Activated T-helper 1 cell treated with anti-CD3 and anti-CD28 coated beads, Interleukin-2, amount 50 U/mL, for 16 hours (primary cell): ENCODE measurements at regions not wholly inside any gene's neighbourhood (a gene's known extent, or its start where the extent isn't known, plus 50 kb on each side); places are given as distances from the start of the nearest gene placed in this dataset.
"Not testable (repeated sequence)": the region's sequence is repeated elsewhere in the genome, so short reads cannot be mapped to it uniquely, and the experiment has no call there.

Experiments
- DNase-seq, 2 donors: peaks; one replicate each; pipeline ENCODE4 v3.0.0-alpha.2; 2020; ENCODE audit warnings: low read depth in 1 of 2, low spot score in 1 of 2

DNA sequence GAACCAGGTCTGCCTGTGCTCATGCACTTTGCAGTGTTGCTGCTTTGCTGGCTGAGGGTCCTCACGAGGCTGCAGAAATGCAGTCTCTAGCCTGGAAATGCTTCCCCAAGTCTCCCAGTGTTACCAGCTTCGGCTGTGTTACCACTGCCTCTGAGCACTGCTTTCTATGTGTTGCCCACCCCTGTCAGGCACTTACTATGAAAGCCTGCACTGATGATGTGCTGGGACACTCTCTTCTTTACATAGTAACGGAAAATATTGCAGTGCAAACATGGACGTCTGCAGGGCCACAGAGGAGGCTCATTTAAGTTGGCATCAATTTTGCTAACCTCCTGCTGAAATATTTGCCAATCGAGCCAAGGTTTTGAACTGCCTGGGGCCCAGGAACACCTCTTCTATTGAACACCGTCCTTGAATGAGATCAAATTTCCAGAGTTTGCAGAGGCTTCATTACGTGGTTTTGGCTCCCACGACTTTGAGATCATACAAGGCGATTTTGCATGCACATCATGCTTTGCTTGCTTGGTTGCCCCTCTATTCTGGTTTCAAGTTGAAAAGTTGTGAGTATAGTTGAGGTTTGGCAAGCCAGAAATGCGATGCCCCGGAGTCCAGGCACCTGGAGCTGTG is 404.7 kb upstream of the PODXL start:
- DNase-seq, result no peak

DNA sequence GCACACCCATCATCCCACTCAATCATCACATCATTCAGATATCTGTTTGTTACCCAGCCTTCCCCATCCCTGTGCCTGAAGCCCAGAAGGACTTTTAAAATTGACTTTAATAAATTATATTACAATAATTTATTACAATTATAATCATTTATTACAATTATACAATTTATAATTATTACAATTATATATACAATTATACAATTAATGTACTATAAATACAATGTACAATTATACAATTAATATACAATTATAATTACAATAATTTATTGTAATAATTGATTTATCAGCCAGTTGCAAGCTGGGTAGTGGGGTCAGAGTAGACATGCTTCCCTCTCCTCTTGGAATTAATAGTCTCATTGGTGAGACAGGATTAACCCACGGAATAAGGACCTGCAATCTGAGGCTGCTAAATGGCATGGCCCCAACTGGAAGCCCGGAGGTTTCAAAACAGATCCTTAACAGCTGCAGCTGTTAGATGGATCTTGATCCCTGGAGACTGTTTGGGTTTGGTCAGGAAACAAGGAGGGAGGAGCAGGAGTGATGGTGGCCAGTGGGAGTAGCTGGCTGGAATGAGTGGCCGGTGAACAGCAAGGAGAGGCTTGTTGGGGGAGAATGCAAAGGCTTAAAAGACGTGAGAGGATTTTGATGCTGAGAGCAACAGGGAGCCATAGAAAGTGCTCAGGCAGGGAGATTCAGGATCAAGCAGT is 402.8 kb upstream of the PODXL start:
- no peak for DNase-seq

GRCh38 chr7:131957338-131958020 is 401.1 kb upstream of the PODXL start:
- DNase-seq, result no peak

GRCh38 chr7:131956864-131957263 is 400.4 kb upstream of the PODXL start:
- DNase-seq, result no peak

GRCh38 chr7:131955679-131956078 is 399.3 kb upstream of the PODXL start:
- DNase-seq, result no peak

GRCh38 chr7:131953184-131953583 is 396.8 kb upstream of the PODXL start:
- no peak for DNase-seq

DNA sequence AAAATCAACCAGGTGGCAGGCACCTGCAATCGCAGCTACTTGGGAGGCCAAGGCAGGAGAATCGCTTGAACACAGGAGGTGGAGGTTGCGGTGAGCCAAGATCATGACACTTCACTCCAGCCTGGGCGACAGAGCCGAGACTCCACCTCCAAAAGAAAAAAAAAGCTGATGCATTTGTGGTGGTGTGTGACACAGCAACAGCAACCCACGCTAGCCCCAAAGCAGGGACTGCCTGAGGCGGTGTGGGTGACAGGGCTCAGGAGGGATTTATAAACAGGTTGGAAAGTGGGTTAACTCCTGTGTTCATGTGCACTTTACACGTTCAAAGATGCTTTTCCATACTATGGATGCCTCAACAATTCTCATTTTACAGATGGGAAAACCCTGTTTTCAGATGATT is 395.9 kb upstream of the PODXL start:
- no peak for DNase-seq

- DNase-seq, result no peak
These were observed 394.3 kb upstream of the PODXL start for GRCh38 chr7:131950758-131951157.

GRCh38 chr7:131949659-131950058 is 393.2 kb upstream of the PODXL start:
- DNase-seq, result no peak

DNA sequence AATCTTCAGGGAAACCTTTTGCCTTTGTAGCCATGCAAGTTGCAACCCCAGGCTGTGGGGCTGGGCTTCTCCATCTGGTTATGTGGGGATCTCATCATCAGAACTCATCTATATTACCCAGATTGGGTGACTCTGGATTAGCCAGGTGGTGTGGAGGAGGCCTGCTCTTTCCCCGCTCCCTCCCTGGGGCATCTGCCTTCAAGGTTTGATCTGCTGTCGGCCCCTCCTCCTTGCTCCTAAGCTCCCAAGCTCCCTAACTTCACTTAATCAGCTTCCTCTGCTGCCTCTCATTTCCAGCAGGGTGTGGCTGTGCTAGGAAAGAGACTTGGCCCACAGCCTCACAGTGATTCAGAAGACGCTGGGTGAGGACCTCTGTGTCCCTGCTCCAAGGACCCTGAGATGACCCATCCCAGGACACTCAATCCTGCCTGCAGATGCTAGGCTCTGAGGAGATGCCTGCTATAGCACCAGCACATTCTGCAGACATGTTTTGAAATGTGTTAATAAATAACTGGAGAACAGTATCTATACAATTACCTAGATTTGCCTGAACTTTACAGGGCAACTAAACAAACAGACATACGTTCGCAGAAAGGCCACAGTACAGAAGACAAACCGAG is 392.1 kb upstream of the PODXL start:
- DNase-seq, result no peak

DNA sequence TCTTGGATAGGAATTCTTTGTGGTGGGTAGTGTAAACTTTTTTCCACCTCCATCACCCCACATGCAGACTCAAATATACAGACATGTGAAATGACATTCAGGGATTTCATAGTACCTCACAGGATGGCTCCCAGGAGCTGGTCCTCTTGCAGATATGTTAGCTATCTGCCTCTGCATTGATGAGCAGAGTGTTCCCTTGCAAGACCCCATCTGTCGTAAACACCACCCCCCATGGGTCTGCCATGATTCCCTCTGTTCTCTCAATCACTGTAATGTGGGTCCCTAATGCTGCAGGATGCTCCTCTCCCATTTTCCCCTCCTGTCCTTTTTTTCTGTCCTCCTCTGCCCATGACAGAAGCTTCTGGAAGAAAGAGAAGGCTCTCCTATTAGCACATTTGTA is 391.2 kb upstream of the PODXL start:
- DNase-seq, result no peak

GRCh38 chr7:131945957-131946544 is 389.6 kb upstream of the PODXL start:
- DNase-seq, result no peak

GRCh38 chr7:131945313-131945911 is 389.0 kb upstream of the PODXL start:
- no peak for DNase-seq

- no peak for DNase-seq
These were observed 388.2 kb upstream of the PODXL start for GRCh38 chr7:131944556-131945069.

- DNase-seq, result no peak
These were observed 387.2 kb upstream of the PODXL start for GRCh38 chr7:131943646-131944045.

DNA sequence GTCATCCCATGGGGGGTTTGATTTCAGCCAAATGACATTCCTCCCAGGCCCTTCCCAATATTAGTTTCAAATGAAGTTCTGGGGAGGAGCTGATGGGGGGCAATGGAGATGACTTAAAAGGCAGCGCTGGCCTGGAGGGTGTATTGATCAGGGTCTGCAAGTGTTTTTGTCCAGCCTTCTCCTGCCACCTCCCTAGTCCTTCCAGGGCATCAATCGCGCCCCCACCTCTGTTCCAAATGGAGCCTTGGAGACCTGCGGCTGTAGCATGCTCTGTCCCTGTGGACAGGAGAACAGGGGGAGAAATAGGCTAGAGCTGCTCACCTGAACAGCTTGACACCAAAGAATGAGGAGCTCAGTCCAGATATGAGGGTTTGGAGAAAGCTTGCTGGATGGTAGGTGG is 386.8 kb upstream of the PODXL start:
- DNase-seq, result no peak

- DNase-seq, result no peak
These were observed 386.1 kb upstream of the PODXL start for GRCh38 chr7:131942287-131943150.

DNA sequence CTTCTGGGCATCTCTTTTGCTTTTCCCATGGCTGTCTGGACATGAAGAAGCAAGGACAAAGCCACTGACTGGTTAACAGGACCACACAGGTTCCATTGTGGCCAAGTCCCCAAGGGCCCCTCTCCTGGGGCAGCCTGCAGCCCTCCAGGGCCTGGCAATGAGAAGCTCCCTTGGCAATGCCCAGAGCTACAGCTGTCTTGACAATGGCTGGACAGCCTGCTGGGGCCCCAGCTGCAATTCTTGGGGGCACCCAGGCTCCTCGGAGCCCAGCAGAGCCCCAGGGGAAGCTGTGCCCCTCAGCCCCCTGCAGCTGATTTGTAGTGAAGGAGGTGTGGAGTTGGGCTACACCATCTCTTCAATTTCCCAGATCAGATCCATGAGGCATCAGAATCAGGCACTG is 384.9 kb upstream of the PODXL start:
- no peak for DNase-seq

DNA sequence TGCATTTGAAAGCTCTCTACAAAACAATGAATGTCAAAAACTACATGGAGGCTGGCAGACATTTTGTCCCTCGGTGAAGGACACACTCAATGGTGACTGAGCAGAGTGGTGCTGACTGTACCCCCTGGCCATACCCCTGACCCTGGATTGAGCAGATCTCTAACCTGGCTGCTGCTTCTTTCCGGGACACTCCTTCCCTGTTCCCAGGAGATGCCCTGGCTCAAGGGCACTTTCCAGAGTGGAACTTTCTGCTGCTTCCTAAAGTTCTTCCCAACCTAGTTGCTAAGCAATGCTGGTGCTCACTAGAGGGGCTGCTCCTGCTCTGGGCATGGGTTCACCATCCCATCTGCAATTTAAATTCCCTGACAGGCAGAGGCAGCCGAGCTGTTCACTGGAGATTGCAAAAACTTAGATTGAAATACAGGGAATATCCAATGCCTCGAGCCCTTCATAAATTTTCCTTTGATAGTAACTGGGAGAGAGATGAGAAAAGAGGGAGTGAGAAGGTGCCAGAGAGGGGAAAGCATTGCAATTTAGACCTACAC is 384.3 kb upstream of the PODXL start:
- DNase-seq, result no peak

DNA sequence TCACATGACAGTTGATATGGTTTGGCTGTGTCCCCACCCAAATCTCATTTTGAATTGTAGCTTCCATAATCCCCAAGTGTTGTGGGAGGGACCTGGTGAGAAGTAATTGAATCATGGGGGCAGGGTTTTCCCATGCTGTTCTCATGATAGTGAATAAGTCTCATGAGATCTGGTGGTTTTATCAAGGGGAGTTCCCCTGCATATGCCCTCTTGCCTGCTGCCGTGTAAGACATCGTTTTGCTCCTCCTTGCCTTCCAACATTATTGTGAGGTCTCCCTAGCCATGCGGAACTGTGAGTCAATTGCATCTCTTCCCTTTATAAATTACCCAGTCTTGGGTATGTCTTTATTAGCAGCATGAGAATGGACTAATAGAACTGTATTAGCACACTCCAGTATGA is 382.4 kb upstream of the PODXL start:
- not testable (repeated sequence) for DNase-seq
